Stimulated activated naive CD8-positive, alpha-beta T cell treated with anti-CD3 and anti-CD28 coated beads, Interleukin-15, Interleukin-2, amounts not matched to agents 100 ng/mL and 50 ng/mL, for 24 hours (primary cell): ENCODE measurements at regions not wholly inside any gene's neighbourhood (a gene's known extent, or its start where the extent isn't known, plus 50 kb on each side); places are given as distances from the start of the nearest gene placed in this dataset.

Experiments
- H3K27ac Mint-ChIP-seq: one replicate; pipeline ENCODE4 v1.8.0; 2021; ENCODE audit warnings: mild to moderate bottlenecking, mixed read lengths
- H3K27me3 Mint-ChIP-seq: one replicate; pipeline ENCODE4 v1.8.0; 2021; ENCODE audit warnings: mixed read lengths
- H3K36me3 Mint-ChIP-seq: one replicate; pipeline ENCODE4 v1.8.0; 2021; ENCODE audit warnings: low read depth, mixed read lengths
- H3K4me1 Mint-ChIP-seq: one replicate; pipeline ENCODE4 v1.8.0; 2021; ENCODE audit warnings: low read depth, mixed read lengths
- H3K4me3 Mint-ChIP-seq: one replicate; pipeline ENCODE4 v1.8.0; 2021; ENCODE audit warnings: mild to moderate bottlenecking, mixed read lengths
- H3K9me3 Mint-ChIP-seq: one replicate; pipeline ENCODE4 v1.8.0; 2021; ENCODE audit warnings: mixed read lengths

- Mint-ChIP-seq H3K27me3 (no peaks in the 10 kb centered on the region), H3K4me3 (no peak overlapping the region), H3K27ac (no peak overlapping the region), H3K9me3 (no peaks in the 10 kb centered on the region), H3K4me1 (peaks cover 4% of the 10 kb centered on the region), H3K36me3 (peaks cover 17% of the 10 kb centered on the region)
Measured at GRCh38 chr1:232464325-232464724, 165.6 kb downstream of the SIPA1L2 start.

- Mint-ChIP-seq H3K27ac (no peak overlapping the region), H3K36me3 (peaks cover 17% of the 10 kb centered on the region), H3K4me3 (no peak overlapping the region), H3K4me1 (peaks cover 9% of the 10 kb centered on the region), H3K9me3 (no peaks in the 10 kb centered on the region), H3K27me3 (no peaks in the 10 kb centered on the region)
Measured at GRCh38 chr1:232463225-232463624, 166.7 kb downstream of the SIPA1L2 start.

- H3K27me3 Mint-ChIP-seq, result no peaks in the 10 kb centered on the region
- H3K36me3 Mint-ChIP-seq, result peaks cover 17% of the 10 kb centered on the region
Measured at GRCh38 chr1:232462213-232462612, 167.7 kb downstream of the SIPA1L2 start.

GRCh38 chr1:232459826-232460225 lies 170.1 kb downstream of the SIPA1L2 start:
- H3K9me3 Mint-ChIP-seq, result no peaks in the 10 kb centered on the region
- H3K4me3 Mint-ChIP-seq, result no peak overlapping the region
- H3K4me1 Mint-ChIP-seq, result peaks cover 14% of the 10 kb centered on the region
- no peaks in the 10 kb centered on the region for H3K27me3 Mint-ChIP-seq
- H3K36me3 Mint-ChIP-seq, result peaks cover 10% of the 10 kb centered on the region
- no peak overlapping the region for H3K27ac Mint-ChIP-seq

More at GRCh38 chr1:232462213-232462612, 167.7 kb downstream of the SIPA1L2 start:
- H3K27ac Mint-ChIP-seq, result no peak overlapping the region
- H3K4me3 Mint-ChIP-seq, result no peak overlapping the region
- H3K4me1 Mint-ChIP-seq, result peaks cover 14% of the 10 kb centered on the region
- H3K9me3 Mint-ChIP-seq, result no peaks in the 10 kb centered on the region

GRCh38 chr1:232459087-232459486 lies 170.8 kb downstream of the SIPA1L2 start:
- Mint-ChIP-seq H3K36me3 (peaks cover 4% of the 10 kb centered on the region), H3K4me3 (no peak overlapping the region), H3K27me3 (no peaks in the 10 kb centered on the region), H3K9me3 (no peaks in the 10 kb centered on the region), H3K27ac (no peak overlapping the region), H3K4me1 (peaks cover 14% of the 10 kb centered on the region)

- Mint-ChIP-seq H3K9me3 (no peaks in the 10 kb centered on the region), H3K4me3 (no peak overlapping the region), H3K36me3 (no peaks in the 10 kb centered on the region), H3K4me1 (peaks cover 14% of the 10 kb centered on the region), H3K27ac (no peak overlapping the region), H3K27me3 (no peaks in the 10 kb centered on the region)
Measured at GRCh38 chr1:232457595-232457994, 172.3 kb downstream of the SIPA1L2 start.

GRCh38 chr1:232456714-232457113 lies 173.2 kb downstream of the SIPA1L2 start:
- H3K36me3 Mint-ChIP-seq, result no peaks in the 10 kb centered on the region
- H3K27ac Mint-ChIP-seq, result no peak overlapping the region
- H3K4me3 Mint-ChIP-seq, result no peak overlapping the region
- H3K27me3 Mint-ChIP-seq, result no peaks in the 10 kb centered on the region
- H3K9me3 Mint-ChIP-seq, result no peaks in the 10 kb centered on the region
- H3K4me1 Mint-ChIP-seq, result peaks cover 14% of the 10 kb centered on the region

GRCh38 chr1:232454227-232454886 lies 175.6 kb downstream of the SIPA1L2 start:
- H3K4me1 Mint-ChIP-seq, result peaks cover 14% of the 10 kb centered on the region
- no peak overlapping the region for H3K4me3 Mint-ChIP-seq
- no peak overlapping the region for H3K27ac Mint-ChIP-seq
- H3K9me3 Mint-ChIP-seq, result no peaks in the 10 kb centered on the region
- H3K27me3 Mint-ChIP-seq, result no peaks in the 10 kb centered on the region
- H3K36me3 Mint-ChIP-seq, result no peaks in the 10 kb centered on the region

GRCh38 chr1:232452736-232453440 lies 177.0 kb downstream of the SIPA1L2 start:
- no peaks in the 10 kb centered on the region for H3K27me3 Mint-ChIP-seq
- H3K36me3 Mint-ChIP-seq, result no peaks in the 10 kb centered on the region
- H3K9me3 Mint-ChIP-seq, result no peaks in the 10 kb centered on the region
- no peak overlapping the region for H3K27ac Mint-ChIP-seq
- no peak overlapping the region for H3K4me3 Mint-ChIP-seq
- peaks cover 7% of the 10 kb centered on the region for H3K4me1 Mint-ChIP-seq

GRCh38 chr1:232452117-232452516 lies 177.8 kb downstream of the SIPA1L2 start:
- Mint-ChIP-seq H3K36me3 (no peaks in the 10 kb centered on the region), H3K27ac (no peak overlapping the region), H3K4me3 (no peak overlapping the region), H3K27me3 (no peaks in the 10 kb centered on the region), H3K9me3 (no peaks in the 10 kb centered on the region), H3K4me1 (no peaks in the 10 kb centered on the region)

- Mint-ChIP-seq H3K4me3 (no peak overlapping the region), H3K4me1 (no peaks in the 10 kb centered on the region), H3K9me3 (no peaks in the 10 kb centered on the region), H3K27me3 (no peaks in the 10 kb centered on the region), H3K36me3 (no peaks in the 10 kb centered on the region), H3K27ac (no peak overlapping the region)
Measured at GRCh38 chr1:232451506-232451905, 178.4 kb downstream of the SIPA1L2 start.

- no peaks in the 10 kb centered on the region for H3K36me3 Mint-ChIP-seq
Measured at GRCh38 chr1:232450615-232451014, 179.3 kb downstream of the SIPA1L2 start.

GRCh38 chr1:232447125-232447524 lies 182.8 kb downstream of the SIPA1L2 start:
- no peaks in the 10 kb centered on the region for H3K36me3 Mint-ChIP-seq
- H3K27me3 Mint-ChIP-seq, result no peaks in the 10 kb centered on the region
- H3K9me3 Mint-ChIP-seq, result no peaks in the 10 kb centered on the region
- H3K4me1 Mint-ChIP-seq, result no peaks in the 10 kb centered on the region
- no peak overlapping the region for H3K4me3 Mint-ChIP-seq
- H3K27ac Mint-ChIP-seq, result no peak overlapping the region

More at GRCh38 chr1:232450615-232451014, 179.3 kb downstream of the SIPA1L2 start:
- Mint-ChIP-seq H3K4me3 (no peak overlapping the region), H3K4me1 (no peaks in the 10 kb centered on the region), H3K27ac (no peak overlapping the region), H3K9me3 (no peaks in the 10 kb centered on the region), H3K27me3 (no peaks in the 10 kb centered on the region)

- no peak overlapping the region for H3K4me3 Mint-ChIP-seq
- no peak overlapping the region for H3K27ac Mint-ChIP-seq
- no peaks in the 10 kb centered on the region for H3K9me3 Mint-ChIP-seq
- H3K4me1 Mint-ChIP-seq, result peaks cover 7% of the 10 kb centered on the region
- no peaks in the 10 kb centered on the region for H3K27me3 Mint-ChIP-seq
- peaks cover 7% of the 10 kb centered on the region for H3K36me3 Mint-ChIP-seq
Measured at GRCh38 chr1:232445361-232446106, 184.4 kb downstream of the SIPA1L2 start.

- Mint-ChIP-seq H3K36me3 (peaks cover 18% of the 10 kb centered on the region), H3K4me3 (no peak overlapping the region), H3K27ac (no peak overlapping the region), H3K4me1 (peaks cover 16% of the 10 kb centered on the region), H3K9me3 (no peaks in the 10 kb centered on the region), H3K27me3 (no peaks in the 10 kb centered on the region)
Measured at GRCh38 chr1:232443372-232443771, 186.6 kb downstream of the SIPA1L2 start.
